HG03280 (cell line): ENCODE measurements at regions not wholly inside any gene's neighbourhood (a gene's known extent, or its start where the extent isn't known, plus 50 kb on each side); places are given as distances from the start of the nearest gene placed in this dataset.
A peak's percentile ranks its signal among the peaks of the same experiment; 100 is the strongest.
"Not testable (repeated sequence)": the region's sequence is repeated elsewhere in the genome, so short reads cannot be mapped to it uniquely, and the experiment has no call there.

ENCODE experiments used
- ATAC-seq: cut with Tn5 transposase; IDR thresholded peaks from one replicate; pipeline ENCODE4 v1.9.1; 2021; ENCODE audit warnings: mild to moderate bottlenecking, moderate library complexity; ENCODE audit not compliant: unreplicated experiment

DNA sequence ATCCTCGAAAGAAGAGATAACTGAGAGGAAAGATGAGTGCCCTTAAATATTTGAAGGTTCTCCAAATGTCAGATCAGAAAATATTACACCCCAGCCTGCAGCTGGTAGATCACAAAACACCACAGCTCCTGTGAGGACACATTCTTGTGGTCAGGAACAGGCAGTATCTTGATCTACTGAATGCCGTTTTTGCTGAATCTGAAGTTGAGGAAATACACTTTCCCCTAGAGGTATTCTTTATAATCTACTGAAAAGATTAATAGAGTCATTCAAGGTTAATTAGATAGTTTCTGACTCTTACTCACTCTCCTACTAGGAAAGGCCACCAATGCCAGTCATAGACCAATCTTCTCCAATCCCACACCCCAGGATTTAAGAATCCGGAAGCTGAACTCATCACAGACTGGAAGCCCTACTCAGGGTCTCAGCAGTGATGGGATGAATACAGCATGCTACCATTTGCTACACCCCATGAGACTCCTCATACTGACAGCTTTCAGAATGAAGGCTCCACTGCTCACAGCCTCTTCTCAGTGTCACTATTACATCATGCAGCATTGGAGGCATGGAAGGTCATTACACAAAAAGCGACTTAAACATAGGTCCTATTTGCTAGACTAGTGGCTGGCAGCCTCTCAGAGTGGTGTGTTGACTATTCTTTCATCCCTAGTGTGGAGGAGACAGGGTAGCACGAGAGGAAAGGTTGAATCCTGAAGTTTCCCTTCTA is 143.9 kb upstream of the SLC1A3 start:
- ATAC-seq: no peak

DNA sequence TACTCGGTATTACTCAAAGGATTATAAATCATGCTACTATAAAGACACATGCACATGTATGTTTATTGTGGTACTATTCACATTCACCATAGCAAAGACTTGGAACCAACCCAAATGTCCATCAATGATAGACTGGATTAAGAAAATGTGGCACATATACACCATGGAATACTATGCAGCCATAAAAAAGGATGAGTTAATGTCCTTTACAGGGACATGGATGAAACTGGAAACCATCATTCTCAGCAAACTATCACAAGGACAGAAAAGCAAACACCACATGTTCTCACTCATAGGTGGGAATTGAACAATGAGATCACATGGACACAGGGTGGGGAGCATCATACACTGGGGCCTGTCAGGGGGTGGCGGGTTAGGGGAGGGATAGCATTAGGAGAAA is 130.5 kb upstream of the SLC1A3 start:
- not testable (repeated sequence) for ATAC-seq

DNA sequence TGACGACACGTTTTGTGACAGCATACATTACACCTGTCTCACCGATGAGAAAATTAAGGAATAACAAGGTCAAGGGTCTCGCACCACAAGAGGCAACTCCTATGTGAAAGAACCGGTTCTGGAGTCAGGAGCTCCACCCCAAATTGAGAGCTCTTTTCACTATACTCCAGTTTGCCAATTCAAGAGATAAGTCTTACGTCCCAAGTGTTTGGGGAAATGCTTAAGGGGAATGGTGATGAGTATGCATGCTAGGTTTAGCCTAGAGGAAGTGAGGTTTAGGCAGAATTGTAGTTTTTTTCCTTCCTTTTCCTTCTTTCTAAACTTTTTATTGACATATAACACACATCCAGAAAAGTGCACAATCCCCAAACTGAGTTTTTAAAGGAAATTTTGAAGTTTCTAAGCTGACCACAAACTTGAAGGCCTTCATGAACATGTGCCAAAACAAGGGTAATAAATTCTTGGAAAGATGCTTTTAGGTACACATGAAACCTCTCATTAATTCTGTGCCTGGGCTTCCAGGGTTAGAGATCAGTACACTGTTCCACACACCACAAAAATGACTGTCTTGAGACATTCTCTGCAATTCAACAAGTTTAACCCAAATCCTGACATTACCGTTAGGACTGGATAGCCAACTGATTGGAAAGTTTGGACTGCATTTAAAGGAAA is 127.6 kb upstream of the SLC1A3 start:
- ATAC-seq: no peak

DNA sequence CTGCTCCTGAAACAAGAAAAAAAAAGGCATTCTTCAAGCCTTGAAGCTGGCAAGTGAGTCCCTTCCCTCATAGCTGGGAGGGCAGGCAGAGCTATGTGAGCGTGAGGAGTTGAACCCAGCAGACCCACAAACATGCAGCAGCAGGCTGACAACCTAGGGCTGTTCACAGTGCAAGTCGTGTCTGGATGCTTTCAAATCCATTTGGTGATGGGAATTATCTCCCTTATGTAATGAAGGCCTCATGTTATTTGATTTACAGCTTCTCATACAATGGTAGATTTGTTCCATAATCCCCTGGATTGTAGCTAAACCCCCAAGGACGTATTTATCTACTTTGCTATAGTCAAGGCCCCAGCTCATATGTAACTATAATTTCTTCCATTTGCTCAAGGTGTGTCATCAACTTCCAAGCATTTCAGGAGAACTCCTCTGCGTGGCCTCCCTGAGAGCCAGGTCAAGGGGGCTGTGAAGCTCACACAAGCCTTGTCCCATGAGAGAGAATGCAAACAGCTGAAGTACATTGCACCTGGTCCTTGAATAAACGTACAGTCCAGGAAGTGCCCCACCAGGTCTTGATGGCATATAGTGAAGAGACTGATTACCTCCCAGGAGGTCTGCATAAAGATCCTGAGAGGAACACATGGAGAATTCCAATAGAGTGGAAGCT is 124.8 kb upstream of the SLC1A3 start:
- no peak for ATAC-seq

DNA sequence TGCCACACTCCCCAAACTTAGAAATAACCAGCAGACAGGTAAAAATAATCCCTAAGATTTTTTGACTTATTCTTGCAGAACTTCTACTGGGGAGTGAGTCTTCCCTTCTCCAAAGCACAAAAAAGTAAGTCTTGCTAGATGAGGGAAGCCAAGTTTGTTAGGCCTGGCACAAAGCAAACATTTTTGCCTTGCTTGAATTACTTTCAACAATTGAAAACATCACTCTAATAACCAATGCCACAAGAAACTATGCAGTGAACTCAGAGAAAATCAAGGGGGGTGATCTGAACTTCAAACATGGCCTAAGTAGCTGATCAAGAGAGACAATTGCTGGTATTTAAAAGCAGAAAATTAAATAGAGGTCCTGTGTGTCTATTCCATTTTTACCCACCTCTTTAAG is 123.6 kb upstream of the SLC1A3 start:
- ATAC-seq: no peak

DNA sequence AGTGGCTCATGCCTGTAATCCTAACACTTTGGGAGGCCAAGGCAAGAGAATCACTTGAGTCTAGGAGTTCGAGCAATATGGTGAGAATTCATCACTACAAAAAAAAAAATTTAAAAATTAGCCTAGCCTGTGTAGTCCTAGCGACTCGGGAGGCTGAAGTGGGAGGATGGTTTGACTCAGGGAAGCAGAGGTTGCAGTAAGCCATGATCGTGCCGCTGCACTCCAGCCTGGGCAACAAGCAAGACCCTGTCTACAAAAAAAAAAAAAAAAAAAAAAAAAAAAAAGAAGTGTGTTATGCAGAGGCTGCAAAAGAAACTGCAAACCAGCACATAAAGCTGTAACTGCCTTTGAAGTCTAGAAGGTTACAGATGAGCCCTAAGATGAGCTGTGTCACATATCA is 116.9 kb upstream of the SLC1A3 start:
- no peak for ATAC-seq

DNA sequence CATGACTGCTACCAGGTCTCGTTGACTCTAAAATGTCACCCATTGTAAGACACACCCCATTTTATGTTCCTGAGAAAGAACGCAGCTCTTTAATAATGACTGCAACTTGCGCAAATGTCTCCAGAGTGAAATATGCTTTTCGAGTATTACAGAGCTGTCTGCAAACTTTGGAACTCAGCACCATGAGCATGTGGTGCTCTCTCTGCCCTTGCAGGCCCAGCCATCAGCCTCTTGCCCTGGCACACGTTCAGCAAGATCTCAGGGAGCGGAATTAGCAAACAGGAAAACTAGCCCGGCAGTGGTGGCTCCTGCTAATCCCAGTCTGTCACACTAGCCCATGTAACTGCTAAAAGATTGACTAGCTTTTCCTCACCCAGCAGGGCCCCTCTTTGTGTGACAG is 114.5 kb upstream of the SLC1A3 start:
- ATAC-seq: no peak

DNA sequence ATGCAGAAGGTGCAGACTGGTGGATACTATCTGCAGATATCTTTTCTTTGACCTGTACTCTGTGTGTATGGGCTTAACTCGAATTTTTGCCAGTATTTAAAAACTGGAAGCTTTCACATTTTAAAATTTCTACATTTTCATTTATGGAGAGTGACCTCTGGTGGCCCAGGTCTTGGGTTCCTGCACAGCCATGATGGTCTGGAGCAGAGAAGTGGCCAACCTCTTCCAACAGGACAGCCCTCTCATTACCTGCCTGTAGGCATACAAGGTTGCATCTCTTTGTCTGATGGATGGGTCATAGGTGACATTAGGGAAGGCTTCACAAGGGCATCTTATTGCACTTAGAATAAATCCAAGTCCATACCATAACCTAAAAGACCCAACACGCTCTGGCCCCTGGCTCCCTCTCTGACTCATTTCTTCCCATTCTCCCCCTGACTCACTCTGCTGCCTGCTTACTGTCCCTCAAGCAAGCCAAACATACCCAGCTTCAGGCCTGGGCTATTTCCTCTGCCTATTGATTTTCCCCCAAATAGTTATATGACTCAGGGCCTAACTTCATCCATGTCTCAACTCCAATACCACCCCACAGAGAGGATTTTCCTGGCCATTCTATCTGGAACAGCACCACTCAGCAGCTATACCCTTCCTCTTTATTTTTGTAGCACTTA is 113.3 kb upstream of the SLC1A3 start:
- no peak for ATAC-seq

DNA sequence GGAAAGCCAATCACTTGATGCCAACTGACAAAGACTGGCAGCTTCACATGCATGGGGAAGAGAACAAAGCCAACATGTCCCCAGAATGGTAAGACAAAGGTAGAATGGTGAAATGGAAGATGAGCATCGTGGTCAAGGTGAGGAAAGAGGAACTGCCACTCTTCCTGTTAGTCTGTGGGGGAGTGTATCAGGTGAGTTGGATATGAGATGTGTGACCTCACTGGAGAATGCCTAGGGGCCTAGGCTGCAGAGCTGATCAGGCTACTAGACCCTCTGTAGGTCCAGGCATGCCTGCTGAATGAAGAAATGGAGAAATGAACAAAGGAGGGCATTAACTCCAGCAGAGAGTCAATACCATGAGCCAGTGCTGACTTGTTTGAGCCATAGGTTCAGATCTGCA is 112.4 kb upstream of the SLC1A3 start:
- ATAC-seq: no peak

DNA sequence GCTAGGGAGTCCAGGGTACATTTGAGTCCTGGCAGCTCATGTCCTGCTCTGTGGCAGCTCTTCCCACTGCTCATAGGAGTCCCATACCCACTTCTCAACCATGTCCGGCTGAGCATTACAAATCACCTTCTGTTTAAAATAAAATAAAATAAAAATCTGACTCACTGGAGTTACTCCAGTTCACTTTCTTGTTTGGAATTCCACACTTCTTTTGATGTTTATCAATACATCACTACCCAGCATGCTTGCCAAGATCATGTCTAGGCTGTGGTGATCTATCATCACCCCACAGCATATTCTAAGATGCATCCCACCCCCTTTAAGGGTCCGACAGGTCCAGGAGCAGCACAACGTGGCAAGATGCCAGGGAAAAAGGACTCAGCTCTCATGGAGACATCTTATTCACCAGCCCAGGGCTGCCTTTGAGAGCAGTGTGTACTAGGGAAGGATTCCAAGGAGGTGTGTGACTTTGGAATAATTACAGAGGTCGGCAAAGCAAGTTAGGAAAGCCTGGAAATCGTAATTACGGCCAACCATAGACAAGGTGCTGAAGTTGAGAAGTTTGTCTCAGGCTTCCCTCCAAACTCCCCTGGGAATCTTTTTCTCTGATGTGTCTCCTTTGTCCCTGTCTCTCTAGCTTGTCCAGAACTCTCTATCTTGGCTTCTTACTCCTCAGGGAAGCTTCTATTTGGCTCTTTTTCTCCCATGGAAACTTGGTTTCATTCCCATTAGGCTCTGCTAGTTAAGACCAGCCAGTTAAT is 111.4 kb upstream of the SLC1A3 start:
- no peak for ATAC-seq

DNA sequence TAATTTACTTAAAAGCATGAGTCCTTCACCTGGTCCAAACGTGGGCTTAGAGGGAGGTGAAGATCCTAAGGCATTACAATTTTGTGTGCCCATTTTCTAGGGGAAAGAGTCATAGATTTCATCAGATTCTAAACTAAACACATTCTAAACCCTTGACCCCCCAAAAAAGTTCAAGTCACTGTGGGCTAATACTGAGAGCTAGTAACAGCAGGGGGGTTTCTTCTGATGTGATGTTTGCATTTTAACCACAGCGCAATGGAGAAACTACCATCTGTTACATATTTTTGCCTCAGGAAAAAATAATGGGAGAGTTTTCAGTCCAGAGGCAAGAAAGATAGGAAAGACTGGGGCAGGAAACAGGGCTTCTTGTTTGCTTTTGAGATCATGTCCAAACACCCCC is 110.8 kb upstream of the SLC1A3 start:
- ATAC-seq: no peak

DNA sequence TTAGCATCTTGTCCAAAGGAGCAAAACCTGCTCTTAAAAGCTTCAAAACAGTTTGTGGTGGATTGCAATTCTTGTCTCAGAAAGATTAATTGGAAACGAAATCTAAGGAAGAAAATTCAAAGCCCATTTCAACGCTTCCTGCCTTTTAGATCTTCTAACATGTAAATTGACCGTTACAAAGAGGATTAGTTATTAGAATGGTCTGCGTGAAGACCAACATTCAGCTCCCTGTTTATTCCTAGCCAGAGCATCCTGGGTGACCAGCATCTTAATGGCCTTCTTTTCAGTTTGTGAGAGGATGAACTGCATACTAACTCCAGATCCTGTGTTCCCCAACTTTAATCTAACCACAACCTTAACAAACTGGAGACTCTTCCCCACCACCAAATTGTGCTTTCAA is 109.9 kb upstream of the SLC1A3 start:
- ATAC-seq: no peak

DNA sequence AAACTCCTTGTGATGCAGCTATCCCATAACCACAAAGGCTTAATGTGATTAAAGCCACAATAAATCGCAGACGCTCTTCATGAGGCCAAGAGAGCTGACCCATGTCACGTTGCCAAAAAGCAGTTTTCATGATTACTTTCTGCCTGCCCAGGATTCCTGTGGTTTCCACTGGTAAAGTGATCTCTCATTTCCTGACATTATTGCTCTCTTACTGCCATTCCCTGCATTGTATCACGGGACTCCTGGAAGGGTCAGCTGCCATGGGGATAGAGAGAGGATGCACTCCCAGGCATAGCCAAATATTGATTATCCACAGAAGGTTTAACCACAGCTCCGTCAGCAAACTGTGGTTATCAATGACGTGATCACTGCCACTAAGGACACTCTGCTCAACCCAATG is 103.8 kb upstream of the SLC1A3 start:
- ATAC-seq: no peak

DNA sequence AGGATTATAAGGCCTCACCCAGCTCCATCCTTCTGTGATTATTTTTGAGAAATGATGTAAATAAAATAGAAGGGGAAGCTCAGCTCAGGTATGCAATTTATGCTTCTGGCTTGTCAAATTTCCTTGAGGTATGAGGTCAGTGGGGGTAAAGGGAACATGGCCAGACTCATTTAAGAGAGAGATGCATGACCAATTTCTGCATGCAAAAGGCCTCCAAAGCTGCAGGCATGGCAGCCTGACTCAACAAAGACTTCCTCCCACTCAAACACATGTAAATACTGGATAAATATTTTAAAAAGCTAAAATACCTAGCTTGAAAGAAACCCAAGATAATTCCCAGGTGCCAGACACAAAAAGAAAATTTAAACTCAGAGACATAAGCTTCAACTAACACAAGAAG is 101.4 kb upstream of the SLC1A3 start:
- ATAC-seq: no peak

DNA sequence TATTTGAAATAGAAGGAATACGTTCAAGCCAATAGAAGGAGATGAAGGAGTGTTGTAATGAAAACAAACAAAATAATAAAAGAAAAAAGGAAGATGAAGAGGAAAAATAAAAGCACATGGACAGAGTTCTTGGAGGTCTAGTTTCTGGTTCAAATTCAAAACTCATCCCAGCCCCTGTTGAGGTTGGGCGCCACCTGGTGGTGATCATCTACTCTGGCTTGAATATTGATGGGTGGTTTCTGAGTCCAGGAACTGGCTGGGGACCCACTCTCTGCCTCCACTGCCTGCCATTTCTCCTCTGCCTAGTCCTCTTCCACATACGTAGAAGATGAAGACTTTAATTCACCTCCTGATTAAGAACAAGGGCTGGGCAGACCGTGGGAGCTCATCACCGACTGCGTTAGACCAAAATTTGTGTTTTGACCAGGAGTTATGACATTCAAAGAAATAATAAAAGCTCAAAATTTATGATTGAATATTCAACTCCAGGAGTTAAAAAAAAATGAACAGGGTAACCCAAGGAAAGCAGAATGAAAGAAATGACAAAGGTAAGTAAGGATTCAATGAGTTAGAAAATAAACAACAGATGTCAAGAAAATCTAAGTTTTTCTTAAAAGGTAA is 99.0 kb upstream of the SLC1A3 start:
- ATAC-seq: peak; percentile 51

DNA sequence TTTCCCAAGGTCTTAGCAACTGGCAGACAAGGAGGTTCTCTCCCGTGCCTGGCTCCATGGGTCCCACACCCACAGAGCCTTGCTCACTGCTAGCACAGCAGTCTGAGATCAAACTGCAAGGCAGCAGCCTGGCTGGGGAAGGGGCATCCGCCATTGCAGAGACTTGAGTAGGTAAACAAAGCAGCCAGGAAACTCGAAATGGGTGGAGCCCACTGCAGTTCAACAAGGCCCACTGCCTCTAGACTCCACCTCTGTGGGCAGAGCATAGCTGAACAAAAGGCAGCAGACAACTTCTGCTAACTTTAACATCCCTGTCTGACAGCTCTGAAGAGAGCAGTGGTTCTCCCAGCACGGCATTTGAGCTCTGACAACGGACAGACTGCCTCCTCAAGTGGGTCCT is 98.1 kb upstream of the SLC1A3 start:
- ATAC-seq: not testable (repeated sequence)

DNA sequence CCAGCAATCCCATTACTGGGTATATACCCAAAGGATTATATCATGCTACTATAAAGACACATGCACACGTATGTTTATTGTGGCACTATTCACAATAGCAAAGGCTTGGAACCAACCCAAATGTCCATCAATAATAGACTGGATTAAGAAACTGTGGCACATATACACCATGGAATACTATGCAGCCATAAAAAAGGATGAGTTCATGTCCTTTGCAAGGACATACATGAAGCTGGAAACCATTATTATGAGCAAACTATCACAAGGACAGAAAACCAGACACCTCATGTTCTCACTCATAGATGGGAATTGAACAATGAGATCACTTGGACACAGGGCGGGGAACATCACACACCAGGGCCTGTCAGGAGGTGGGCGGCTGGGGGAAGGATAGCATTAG is 92.8 kb upstream of the SLC1A3 start:
- ATAC-seq: not testable (repeated sequence)

DNA sequence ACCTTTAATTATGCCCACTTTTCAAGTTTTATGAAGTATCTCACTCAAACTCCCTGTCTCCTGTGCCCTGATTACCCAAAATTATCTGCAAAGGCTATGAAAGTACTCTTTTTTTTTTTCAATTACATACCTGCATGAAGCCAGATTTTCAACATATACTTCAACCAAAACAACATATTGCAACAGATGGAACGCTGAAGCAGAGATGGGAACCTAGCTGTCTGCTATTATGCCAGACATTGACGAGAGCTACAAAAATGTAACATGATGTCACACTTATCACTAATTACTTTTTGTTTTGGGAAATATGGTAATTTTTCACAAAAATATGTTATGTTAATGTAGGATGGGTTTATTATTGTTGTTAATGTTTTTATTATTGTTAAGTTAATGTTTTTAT is 86.5 kb upstream of the SLC1A3 start:
- ATAC-seq: no peak

DNA sequence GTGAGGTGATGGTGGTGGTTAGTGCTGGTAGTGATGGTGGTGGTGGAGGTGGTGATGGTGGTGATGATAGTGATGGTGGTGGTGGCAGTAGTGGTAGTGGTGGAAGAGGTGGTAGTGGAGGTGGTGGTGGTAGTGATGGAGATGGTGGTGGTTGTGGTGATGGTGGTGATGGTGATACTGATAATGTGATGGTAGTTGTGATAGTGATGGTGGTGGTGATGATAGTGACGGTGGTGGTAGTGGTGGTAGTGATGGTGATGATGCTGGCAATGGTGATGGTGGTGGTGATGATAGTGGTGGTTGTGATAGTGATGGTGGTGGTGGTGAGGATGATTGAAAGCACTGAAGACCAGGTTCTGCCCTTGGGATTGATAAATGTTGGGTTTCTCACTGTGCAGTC is 85.2 kb upstream of the SLC1A3 start:
- no peak for ATAC-seq
